ENCODE measurements at regions not wholly inside any gene's neighbourhood (a gene's known extent, or its start where the extent isn't known, plus 50 kb on each side); places are given as distances from the start of the nearest gene placed in this dataset.
A peak's percentile ranks its signal among the peaks of the same experiment; 100 is the strongest.

DNA sequence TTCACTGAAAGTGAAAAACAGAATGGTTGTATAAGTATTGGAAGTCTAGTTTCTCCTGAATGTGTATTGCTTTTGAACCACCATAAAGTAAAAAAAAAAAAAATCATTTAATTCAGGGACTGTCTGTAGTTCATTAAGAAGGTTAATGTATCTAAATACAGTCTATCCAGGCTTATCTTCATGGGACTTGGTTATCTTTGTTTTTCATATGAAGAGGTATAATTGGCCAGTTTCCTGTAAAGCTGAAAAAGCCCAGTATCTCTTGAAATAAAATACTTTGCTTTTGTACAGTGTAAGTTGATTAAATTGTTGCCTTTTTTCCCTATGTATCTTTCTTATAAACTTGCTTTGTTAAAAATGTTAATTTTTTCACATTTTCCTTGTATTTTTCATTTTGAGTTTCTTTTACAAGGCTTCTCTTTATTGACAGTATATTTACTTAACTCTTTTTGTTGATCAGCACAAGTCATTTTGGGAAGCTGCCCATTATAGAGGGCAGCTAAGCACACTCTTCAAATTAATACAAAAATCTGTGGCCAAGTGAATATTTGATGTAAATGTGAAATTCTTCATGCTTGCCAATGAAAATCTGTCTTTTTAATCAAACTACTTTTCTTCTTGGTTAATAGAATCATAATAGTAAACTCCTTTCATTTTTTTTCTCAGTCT lies 156.0 kb downstream of the TMTC3 start:
- H3K9me3 ChIP-seq (replicated peaks; ENCODE audit: low read length): no peaks in the 10 kb centered on the region
- no peaks in the 10 kb centered on the region for H3K36me3 ChIP-seq (ENCODE audit: insufficient read depth, low read length)
- H3K4me1 ChIP-seq (ENCODE audit: control insufficient read depth, insufficient read depth, low read length): peaks cover 32% of the 10 kb centered on the region
- peak overlapping the region; percentile 73 for H3K9ac ChIP-seq (ENCODE audit: low read depth, low read length)
- H3K4me2 ChIP-seq (ENCODE audit: low read length): no peak overlapping the region
- no peak overlapping the region for H3K4me3 ChIP-seq (ENCODE audit: low read length)
- H3K27me3 ChIP-seq (ENCODE audit: control insufficient read depth, insufficient read depth, low read length): no peaks in the 10 kb centered on the region

DNA sequence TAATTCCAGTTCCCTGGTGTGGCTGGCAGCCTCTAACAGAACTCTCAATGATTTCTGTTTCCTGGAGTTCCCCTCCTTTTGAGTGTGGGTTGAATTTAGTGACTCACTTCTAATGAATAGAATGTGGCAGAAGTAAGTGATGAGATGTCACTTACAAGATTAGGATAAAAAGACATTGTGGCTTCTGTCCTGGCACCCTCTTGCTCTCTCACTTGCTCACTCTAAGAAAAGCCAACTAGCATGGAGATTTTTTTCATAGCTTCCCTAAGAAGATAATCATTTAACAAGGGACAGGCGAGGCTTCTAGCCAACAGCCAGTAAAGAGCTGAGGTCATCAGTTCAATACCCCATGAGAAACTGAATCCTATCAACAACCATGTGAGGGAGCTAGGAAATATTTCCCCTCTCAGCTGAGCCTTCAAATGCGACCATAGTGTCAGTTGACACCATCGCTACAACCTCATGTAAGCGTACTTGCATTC lies 156.7 kb downstream of the TMTC3 start:
- Histone ChIP-seq H3K9ac (ENCODE audit: low read depth, low read length) (peak overlapping the region; percentile 73), H3K4me3 (ENCODE audit: low read length) (no peak overlapping the region), H3K4me1 (ENCODE audit: control insufficient read depth, insufficient read depth, low read length) (peaks cover 32% of the 10 kb centered on the region), H3K27me3 (ENCODE audit: control insufficient read depth, insufficient read depth, low read length) (no peaks in the 10 kb centered on the region), H3K9me3 (replicated peaks; ENCODE audit: low read length) (no peaks in the 10 kb centered on the region), H3K36me3 (ENCODE audit: insufficient read depth, low read length) (no peaks in the 10 kb centered on the region), H3K4me2 (ENCODE audit: low read length) (peak overlapping the region; percentile 17)

DNA sequence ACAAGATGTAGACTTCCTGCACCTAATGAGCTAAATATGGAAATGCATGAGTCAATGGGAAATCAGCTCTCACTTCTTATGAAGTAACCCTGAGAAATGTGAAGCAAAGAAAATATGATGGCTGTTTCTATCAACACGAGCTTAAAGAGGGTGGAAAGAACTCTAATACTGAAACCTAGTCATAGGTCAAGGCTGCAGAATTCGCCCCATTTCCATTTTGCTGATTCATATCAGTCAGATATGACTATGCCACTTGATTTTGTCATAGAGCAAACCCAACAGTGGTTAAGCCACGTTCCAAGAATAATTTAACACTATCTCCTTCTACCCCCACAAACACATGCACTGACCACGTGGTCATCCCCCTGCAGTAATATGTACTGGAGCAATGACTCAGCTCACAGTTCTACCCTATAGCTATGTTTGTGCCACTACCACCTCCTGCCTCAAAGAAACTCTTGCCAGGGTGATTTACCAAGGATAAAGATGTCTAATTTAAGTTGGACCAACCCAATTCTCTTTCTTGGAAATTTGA lies 157.5 kb downstream of the TMTC3 start:
- peak overlapping the region; percentile 73 for H3K9ac ChIP-seq (ENCODE audit: low read depth, low read length)
- H3K4me3 ChIP-seq (ENCODE audit: low read length): peak overlapping the region; percentile 23
- peaks cover 32% of the 10 kb centered on the region for H3K4me1 ChIP-seq (ENCODE audit: control insufficient read depth, insufficient read depth, low read length)
- no peaks in the 10 kb centered on the region for H3K27me3 ChIP-seq (ENCODE audit: control insufficient read depth, insufficient read depth, low read length)
- no peaks in the 10 kb centered on the region for H3K36me3 ChIP-seq (ENCODE audit: insufficient read depth, low read length)
- no peaks in the 10 kb centered on the region for H3K9me3 ChIP-seq (replicated peaks; ENCODE audit: low read length)
- peak overlapping the region; percentile 17 for H3K4me2 ChIP-seq (ENCODE audit: low read length)

DNA sequence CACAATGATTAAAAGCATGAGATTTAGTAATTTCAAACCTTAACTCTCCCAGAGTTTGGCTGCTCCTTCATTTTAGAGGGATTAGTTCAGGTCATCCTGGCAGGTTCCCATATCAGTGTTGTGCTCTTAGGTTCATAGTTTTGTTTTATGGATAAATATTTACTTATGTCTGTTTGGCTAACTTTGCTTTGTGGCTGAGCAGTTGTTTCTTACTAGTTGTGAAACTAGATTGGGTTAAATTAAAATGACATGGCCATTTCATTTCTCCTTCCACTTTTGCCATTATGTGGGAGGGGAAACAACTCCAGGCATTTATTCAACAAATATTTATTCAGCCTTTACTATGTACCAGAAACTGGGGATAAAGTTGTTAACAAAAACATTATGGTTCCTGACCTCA lies 158.8 kb downstream of the TMTC3 start:
- Histone ChIP-seq H3K9me3 (replicated peaks; ENCODE audit: low read length) (no peaks in the 10 kb centered on the region), H3K4me2 (ENCODE audit: low read length) (peak overlapping the region; percentile 6), H3K4me1 (ENCODE audit: control insufficient read depth, insufficient read depth, low read length) (peaks cover 40% of the 10 kb centered on the region), H3K9ac (ENCODE audit: low read depth, low read length) (peak overlapping the region; percentile 72), H3K36me3 (ENCODE audit: insufficient read depth, low read length) (no peaks in the 10 kb centered on the region), H3K4me3 (ENCODE audit: low read length) (no peak overlapping the region), H3K27me3 (ENCODE audit: control insufficient read depth, insufficient read depth, low read length) (no peaks in the 10 kb centered on the region)

DNA sequence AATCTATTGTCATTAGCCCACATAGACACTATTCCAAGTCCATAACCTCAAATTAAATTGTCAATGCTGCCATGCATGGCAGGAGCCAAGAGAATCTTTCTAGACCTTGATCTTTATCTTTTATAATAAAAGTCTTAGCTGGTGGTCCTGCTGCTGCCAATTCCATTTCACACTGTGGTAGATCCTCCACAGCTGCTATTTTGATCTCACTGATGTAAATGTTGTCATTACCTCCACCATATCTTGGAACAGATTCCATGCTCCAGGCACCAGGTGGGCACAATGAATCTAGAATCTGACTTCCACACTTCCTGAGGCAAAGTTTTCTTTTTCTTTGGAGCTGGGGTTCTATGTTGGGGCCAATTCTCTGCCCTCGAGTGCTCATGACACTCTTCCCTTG lies 161.2 kb downstream of the TMTC3 start:
- Histone ChIP-seq H3K36me3 (ENCODE audit: insufficient read depth, low read length) (no peaks in the 10 kb centered on the region), H3K4me1 (ENCODE audit: control insufficient read depth, insufficient read depth, low read length) (peaks cover 55% of the 10 kb centered on the region), H3K9ac (ENCODE audit: low read depth, low read length) (no peak overlapping the region), H3K4me3 (ENCODE audit: low read length) (no peak overlapping the region), H3K4me2 (ENCODE audit: low read length) (no peak overlapping the region), H3K9me3 (replicated peaks; ENCODE audit: low read length) (no peaks in the 10 kb centered on the region), H3K27me3 (ENCODE audit: control insufficient read depth, insufficient read depth, low read length) (no peaks in the 10 kb centered on the region)

DNA sequence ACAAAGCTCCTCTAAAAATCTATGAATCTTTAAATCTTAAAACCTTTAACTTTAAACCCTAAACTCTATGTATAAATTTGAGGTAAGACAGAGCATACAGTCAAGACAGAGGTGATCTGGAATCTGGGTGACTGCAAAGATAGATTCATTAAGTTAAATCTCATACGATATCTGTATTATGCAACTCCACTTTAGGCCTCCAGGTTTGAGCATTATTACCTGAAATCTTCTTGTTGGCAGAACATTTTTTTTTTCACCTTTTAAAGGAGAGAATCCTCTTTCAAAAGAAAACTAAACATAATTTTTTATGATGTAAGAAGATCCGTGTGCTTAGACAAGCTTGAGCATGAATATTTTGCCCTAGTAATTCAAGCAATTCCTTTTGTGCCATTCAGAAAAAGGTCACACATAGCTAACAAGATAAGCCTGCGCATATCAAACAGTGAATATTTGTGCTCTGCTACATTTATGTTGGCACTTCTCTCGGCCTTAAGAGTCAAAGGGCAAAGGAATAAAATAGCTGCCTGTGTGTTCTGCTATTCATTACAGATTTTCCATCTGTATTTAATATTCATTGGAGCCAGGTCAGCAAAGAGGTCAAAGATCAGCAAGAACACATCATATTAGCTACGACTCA lies 163.3 kb downstream of the TMTC3 start:
- H3K9me3 ChIP-seq (replicated peaks; ENCODE audit: low read length): no peaks in the 10 kb centered on the region
- no peak overlapping the region for H3K4me3 ChIP-seq (ENCODE audit: low read length)
- H3K9ac ChIP-seq (ENCODE audit: low read depth, low read length): no peak overlapping the region
- H3K27me3 ChIP-seq (ENCODE audit: control insufficient read depth, insufficient read depth, low read length): no peaks in the 10 kb centered on the region
- H3K4me2 ChIP-seq (ENCODE audit: low read length): no peak overlapping the region
- H3K36me3 ChIP-seq (ENCODE audit: insufficient read depth, low read length): no peaks in the 10 kb centered on the region
- H3K4me1 ChIP-seq (ENCODE audit: control insufficient read depth, insufficient read depth, low read length): peaks cover 55% of the 10 kb centered on the region

DNA sequence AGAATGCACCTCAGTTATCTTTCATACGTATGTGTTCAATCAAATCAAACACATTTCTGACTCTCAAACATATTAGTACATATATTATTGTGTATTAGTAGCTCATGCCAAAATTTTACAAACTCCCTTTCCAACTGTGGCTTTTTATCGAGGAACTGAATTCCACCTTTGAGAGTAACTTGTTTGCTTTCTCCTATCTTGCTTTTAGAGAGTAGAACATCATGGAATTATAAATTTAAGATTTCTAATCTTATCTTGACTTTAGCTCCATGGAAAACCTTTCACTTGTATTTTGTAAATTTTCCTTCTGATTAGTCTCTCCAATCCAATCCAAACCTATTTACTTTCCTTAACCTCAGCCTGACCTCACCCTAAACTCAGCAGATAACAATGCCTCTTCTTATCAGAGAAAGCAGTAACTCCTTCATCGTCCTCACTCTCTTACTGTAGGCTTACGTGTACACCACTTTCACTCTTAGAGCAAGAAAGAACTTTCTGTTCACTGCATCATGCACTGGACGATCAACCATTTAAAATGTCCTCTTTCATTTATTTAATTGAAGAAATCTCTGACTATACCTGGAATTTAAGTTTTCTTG lies 164.5 kb downstream of the TMTC3 start:
- Histone ChIP-seq H3K4me3 (ENCODE audit: low read length) (no peak overlapping the region), H3K4me2 (ENCODE audit: low read length) (no peak overlapping the region), H3K9ac (ENCODE audit: low read depth, low read length) (no peak overlapping the region), H3K9me3 (replicated peaks; ENCODE audit: low read length) (no peaks in the 10 kb centered on the region), H3K4me1 (ENCODE audit: control insufficient read depth, insufficient read depth, low read length) (peaks cover 54% of the 10 kb centered on the region), H3K27me3 (ENCODE audit: control insufficient read depth, insufficient read depth, low read length) (no peaks in the 10 kb centered on the region), H3K36me3 (ENCODE audit: insufficient read depth, low read length) (no peaks in the 10 kb centered on the region)

DNA sequence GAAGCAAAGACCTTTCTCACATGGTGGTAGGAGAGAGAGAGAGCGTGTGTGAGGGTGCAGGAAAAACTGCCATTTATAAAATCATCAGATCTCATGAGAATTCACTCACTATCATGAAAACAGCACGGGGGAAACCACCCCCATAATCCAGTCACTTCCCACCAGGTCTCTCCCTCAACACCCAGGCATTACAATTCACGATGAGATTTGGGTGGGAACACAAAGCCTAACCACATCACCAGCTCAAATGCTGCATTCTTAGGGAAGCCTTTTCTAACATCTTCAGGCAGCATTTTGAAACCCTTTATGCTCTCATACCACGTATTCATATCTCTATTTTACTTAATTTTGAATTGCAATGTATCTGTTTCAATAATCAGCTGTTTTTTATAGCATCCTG lies 165.9 kb downstream of the TMTC3 start:
- Histone ChIP-seq H3K9me3 (replicated peaks; ENCODE audit: low read length) (no peaks in the 10 kb centered on the region), H3K27me3 (ENCODE audit: control insufficient read depth, insufficient read depth, low read length) (no peaks in the 10 kb centered on the region), H3K4me3 (ENCODE audit: low read length) (no peak overlapping the region), H3K9ac (ENCODE audit: low read depth, low read length) (peak overlapping the region; percentile 82), H3K4me1 (ENCODE audit: control insufficient read depth, insufficient read depth, low read length) (peaks cover 55% of the 10 kb centered on the region), H3K4me2 (ENCODE audit: low read length) (peak overlapping the region; percentile 30), H3K36me3 (ENCODE audit: insufficient read depth, low read length) (no peaks in the 10 kb centered on the region)

DNA sequence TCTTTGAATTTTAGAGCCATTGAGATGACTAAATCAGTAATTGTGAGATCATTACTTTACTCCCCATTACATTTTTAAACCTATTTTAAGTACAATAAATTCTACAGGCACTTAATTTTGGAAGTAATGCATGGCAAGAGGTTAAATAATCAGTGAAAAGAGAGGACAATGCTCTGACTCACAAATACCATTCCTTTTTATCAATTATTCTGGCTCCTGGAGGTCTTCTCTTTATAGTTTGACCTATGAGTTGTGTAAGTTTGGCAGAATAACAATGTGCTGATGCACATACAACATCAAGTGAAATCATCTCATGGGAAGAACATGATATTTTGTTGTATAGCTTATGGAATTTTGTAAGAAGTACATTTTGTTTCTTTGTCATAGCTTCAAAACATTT lies 166.7 kb downstream of the TMTC3 start:
- H3K9ac ChIP-seq (ENCODE audit: low read depth, low read length): peak overlapping the region; percentile 85
- no peaks in the 10 kb centered on the region for H3K36me3 ChIP-seq (ENCODE audit: insufficient read depth, low read length)
- no peaks in the 10 kb centered on the region for H3K9me3 ChIP-seq (replicated peaks; ENCODE audit: low read length)
- no peak overlapping the region for H3K4me3 ChIP-seq (ENCODE audit: low read length)
- H3K4me2 ChIP-seq (ENCODE audit: low read length): peak overlapping the region; percentile 66
- no peaks in the 10 kb centered on the region for H3K27me3 ChIP-seq (ENCODE audit: control insufficient read depth, insufficient read depth, low read length)
- peaks cover 57% of the 10 kb centered on the region for H3K4me1 ChIP-seq (ENCODE audit: control insufficient read depth, insufficient read depth, low read length)

DNA sequence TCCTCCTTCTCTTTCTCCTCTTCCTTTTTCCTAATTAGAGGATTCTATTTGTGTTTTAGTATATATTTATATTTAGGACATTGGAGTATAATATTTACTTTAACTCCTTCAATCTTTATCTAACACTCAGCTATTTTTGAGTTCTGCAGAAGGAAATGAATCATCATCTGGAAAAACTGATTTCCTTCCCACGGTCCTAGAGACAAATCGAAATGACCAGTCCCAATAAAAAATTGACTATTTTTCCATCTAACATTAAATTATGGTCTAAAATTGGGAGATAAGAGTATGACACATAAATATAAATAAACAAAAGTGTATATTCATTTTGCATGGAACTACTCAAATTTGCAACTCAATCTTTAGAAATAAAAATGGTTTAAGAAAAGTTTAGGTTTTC lies 167.4 kb downstream of the TMTC3 start:
- no peaks in the 10 kb centered on the region for H3K27me3 ChIP-seq (ENCODE audit: control insufficient read depth, insufficient read depth, low read length)
- no peaks in the 10 kb centered on the region for H3K36me3 ChIP-seq (ENCODE audit: insufficient read depth, low read length)
- peaks cover 57% of the 10 kb centered on the region for H3K4me1 ChIP-seq (ENCODE audit: control insufficient read depth, insufficient read depth, low read length)
- peak overlapping the region; percentile 85 for H3K9ac ChIP-seq (ENCODE audit: low read depth, low read length)
- H3K4me2 ChIP-seq (ENCODE audit: low read length): peak overlapping the region; percentile 66
- H3K9me3 ChIP-seq (replicated peaks; ENCODE audit: low read length): no peaks in the 10 kb centered on the region
- H3K4me3 ChIP-seq (ENCODE audit: low read length): peak overlapping the region; percentile 31

DNA sequence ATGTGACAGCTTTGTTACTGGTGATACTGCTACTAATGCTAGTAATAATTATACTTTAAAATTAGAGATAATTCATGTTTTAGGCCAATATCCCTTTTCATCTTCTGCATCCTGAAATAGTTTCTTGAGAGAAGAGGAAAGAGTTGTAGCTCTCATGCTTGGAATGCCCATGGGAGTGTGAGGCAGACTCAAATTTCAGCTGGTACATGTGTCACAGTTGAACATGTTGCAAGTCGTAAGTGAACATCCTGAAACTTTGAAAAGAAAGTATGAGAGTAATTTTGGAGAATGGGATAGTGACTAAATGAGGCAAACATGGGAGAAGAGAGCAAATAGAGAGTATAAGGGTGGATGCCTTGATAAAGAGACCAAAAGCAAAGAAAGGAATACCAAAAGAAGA lies 168.0 kb downstream of the TMTC3 start:
- H3K4me1 ChIP-seq (ENCODE audit: control insufficient read depth, insufficient read depth, low read length): peaks cover 57% of the 10 kb centered on the region
- H3K36me3 ChIP-seq (ENCODE audit: insufficient read depth, low read length): no peaks in the 10 kb centered on the region

More for the DNA sequence above, 168.0 kb downstream of the TMTC3 start:
- Histone ChIP-seq H3K4me3 (ENCODE audit: low read length) (no peak overlapping the region), H3K9ac (ENCODE audit: low read depth, low read length) (peak overlapping the region; percentile 85), H3K9me3 (replicated peaks; ENCODE audit: low read length) (no peaks in the 10 kb centered on the region), H3K4me2 (ENCODE audit: low read length) (peak overlapping the region; percentile 66), H3K27me3 (ENCODE audit: control insufficient read depth, insufficient read depth, low read length) (no peaks in the 10 kb centered on the region)

All from skeletal muscle satellite cell (primary cell).